H9 (cell line): ENCODE measurements at regions not wholly inside any gene's neighbourhood (a gene's known extent, or its start where the extent isn't known, plus 50 kb on each side); places are given as distances from the start of the nearest gene placed in this dataset.

Experiments
- DNase-seq: peaks from one replicate; pipeline ENCODE4 v3.0.0-alpha.2; 2017
- H2AFZ ChIP-seq: one replicate; pipeline ENCODE4 v1.6.1; 2013; ENCODE audit warnings: mild to moderate bottlenecking, low read length, control low read depth, moderate library complexity
- H2AK5ac ChIP-seq: 2 replicates; pipeline ENCODE4 v1.6.1; 2013; ENCODE audit warnings: low read length, control low read depth, mixed read lengths; ENCODE audit not compliant: insufficient read length
- H2BK120ac ChIP-seq: one replicate; pipeline ENCODE4 v1.6.1; 2013; ENCODE audit warnings: low read depth, mild to moderate bottlenecking, low read length, control low read depth, inconsistent platforms; ENCODE audit not compliant: poor library complexity, severe bottlenecking
- H2BK12ac ChIP-seq: 2 replicates; pipeline ENCODE4 v1.6.1; 2013; ENCODE audit warnings: low read length, control low read depth, mixed read lengths, low read depth; ENCODE audit not compliant: insufficient read length
- H2BK15ac ChIP-seq: 2 replicates; pipeline ENCODE4 v1.6.1; 2013; ENCODE audit warnings: low read depth, low read length, control low read depth
- H2BK20ac ChIP-seq: one replicate; pipeline ENCODE4 v1.6.1; 2013; ENCODE audit warnings: low read depth, mild to moderate bottlenecking, low read length, control low read depth, inconsistent platforms; ENCODE audit not compliant: poor library complexity, severe bottlenecking
- H2BK5ac ChIP-seq: 2 replicates; pipeline ENCODE4 v1.6.1; 2013; ENCODE audit warnings: low read length, control low read depth, mixed read lengths; ENCODE audit not compliant: insufficient read length
- H3K14ac ChIP-seq: 2 replicates; pipeline ENCODE4 v1.6.1; 2013; ENCODE audit warnings: low read length, control low read depth; ENCODE audit not compliant: insufficient read depth
- H3K18ac ChIP-seq: 2 replicates; pipeline ENCODE4 v1.6.1; 2013; ENCODE audit warnings: low read depth, mild to moderate bottlenecking, mixed read lengths, low read length, control low read depth; ENCODE audit not compliant: insufficient read length
- H3K23ac ChIP-seq: 2 replicates; pipeline ENCODE4 v1.6.1; 2013; ENCODE audit warnings: low read length, control low read depth, mixed read lengths, low read depth; ENCODE audit not compliant: insufficient read length
- H3K23me2 ChIP-seq: 2 replicates; pipeline ENCODE4 v1.6.1; 2013; ENCODE audit warnings: low read depth, mild to moderate bottlenecking, mixed read lengths, low read length, control low read depth; ENCODE audit not compliant: insufficient read length, poor library complexity, severe bottlenecking
- H3K27ac ChIP-seq: 2 replicates; pipeline ENCODE4 v1.5.1; 2013; ENCODE audit warnings: low read length, control low read depth, mixed read lengths, low read depth; ENCODE audit not compliant: insufficient read length
- H3K27me3 ChIP-seq: 2 replicates; pipeline ENCODE4 v1.6.1; 2013; ENCODE audit warnings: low read length, control low read depth, inconsistent platforms; ENCODE audit not compliant: insufficient read depth
- H3K4ac ChIP-seq: 2 replicates; pipeline ENCODE4 v1.6.1; 2013; ENCODE audit warnings: low read depth, mild to moderate bottlenecking, control low read depth, inconsistent platforms, low read length, moderate library complexity
- H3K4me1 ChIP-seq: 2 replicates; pipeline ENCODE4 v1.6.1; 2013; ENCODE audit warnings: low read length, control low read depth, inconsistent platforms; ENCODE audit not compliant: insufficient read depth
- H3K4me2 ChIP-seq: 2 replicates; pipeline ENCODE4 v1.6.1; 2013; ENCODE audit warnings: low read length, control low read depth, mixed read lengths; ENCODE audit not compliant: insufficient read length, insufficient read depth
- H3K56ac ChIP-seq: 2 replicates; pipeline ENCODE4 v1.6.1; 2013; ENCODE audit warnings: low read depth, mild to moderate bottlenecking, mixed read lengths, low read length, control low read depth; ENCODE audit not compliant: insufficient read length
- H3K79me1 ChIP-seq: 2 replicates; pipeline ENCODE4 v1.6.1; 2013; ENCODE audit warnings: low read depth, mild to moderate bottlenecking, moderate library complexity, low read length, control low read depth, inconsistent platforms; ENCODE audit not compliant: insufficient read depth, poor library complexity, severe bottlenecking
- H3K79me2 ChIP-seq: 2 replicates; pipeline ENCODE4 v1.6.1; 2013; ENCODE audit warnings: low read length, control low read depth, inconsistent platforms; ENCODE audit not compliant: insufficient read depth
- H3K9ac ChIP-seq: 2 replicates; pipeline ENCODE4 v1.6.1; 2013; ENCODE audit warnings: low read length, control low read depth, mixed read lengths; ENCODE audit not compliant: insufficient read length; ENCODE audit errors: extremely low read depth
- H3K9me3 ChIP-seq: one replicate; pipeline ENCODE4 v1.6.1; 2013; ENCODE audit warnings: low read depth, low read length, inconsistent platforms; ENCODE audit not compliant: control insufficient read depth
- H3T11ph ChIP-seq: one replicate; pipeline ENCODE4 v1.6.1; 2013; ENCODE audit warnings: mild to moderate bottlenecking, low read length, control low read depth, inconsistent platforms
- H4K20me1 ChIP-seq: one replicate; pipeline ENCODE4 v1.6.1; 2013; ENCODE audit not compliant: control insufficient read depth, insufficient read length, insufficient read depth
- H4K5ac ChIP-seq: 2 replicates; pipeline ENCODE4 v1.6.1; 2013; ENCODE audit warnings: low read depth, mild to moderate bottlenecking, mixed read lengths, low read length, control low read depth; ENCODE audit not compliant: insufficient read length
- H4K8ac ChIP-seq: replicated peaks from 2 replicates; pipeline ENCODE4 v1.6.1; 2013; ENCODE audit warnings: low read length, control low read depth, mixed read lengths, low read depth; ENCODE audit not compliant: insufficient read length
- H4K91ac ChIP-seq: 2 replicates; pipeline ENCODE4 v1.6.1; 2013; ENCODE audit warnings: low read depth, mild to moderate bottlenecking, moderate library complexity, mixed read lengths, low read length, control low read depth; ENCODE audit not compliant: insufficient read length
- H3K27ac Mint-ChIP-seq, 3 experiments: 2 replicates in 2 of 3; 3 replicates in 1 of 3; pipeline ENCODE4 v1.8.0; 2020 to 2021; ENCODE audit warnings: mixed read lengths in 3 of 3, mild to moderate bottlenecking in 1 of 3, moderate library complexity in 1 of 3
- H3K27me3 Mint-ChIP-seq: 2 replicates; pipeline ENCODE4 v1.8.0; 2021; ENCODE audit warnings: low read depth, mild to moderate bottlenecking, moderate library complexity, mixed read lengths
- H3K36me3 Mint-ChIP-seq, 3 experiments: 2 replicates in 2 of 3; 3 replicates in 1 of 3; pipeline ENCODE4 v1.8.0; 2020 to 2021; ENCODE audit warnings: low read depth in 3 of 3, mixed read lengths in 3 of 3; ENCODE audit not compliant: insufficient read depth in 1 of 3
- H3K4me1 Mint-ChIP-seq, 2 experiments: 2 replicates each; pipeline ENCODE4 v1.8.0; 2020; ENCODE audit warnings: mixed read lengths in 2 of 2
- H3K4me3 Mint-ChIP-seq, 2 experiments: 2 replicates in 1 of 2; 3 replicates in 1 of 2; pipeline ENCODE4 v1.8.0; 2020 to 2021; ENCODE audit warnings: mild to moderate bottlenecking in 2 of 2, mixed read lengths in 2 of 2, moderate library complexity in 1 of 2
- H3K9me3 Mint-ChIP-seq, 2 experiments: 2 replicates in 1 of 2; 3 replicates in 1 of 2; pipeline ENCODE4 v1.8.0; 2020; ENCODE audit warnings: mild to moderate bottlenecking in 2 of 2, mixed read lengths in 2 of 2, moderate library complexity in 1 of 2
- WGBS: extraction: QIAGEN DNeasy Blood & Tissue Kit; methylation state at CpG from one replicate; pipeline ENCODE4 v1.1.7; 2013; ENCODE audit warnings: missing lambda C conversion rate, low lambda C conversion rate, mixed read lengths; ENCODE audit not compliant: insufficient read length; ENCODE audit errors: extremely low coverage; 5-methylcytosine and 5-hydroxymethylcytosine counted together
- TF ChIP-seq, protein P1 (sequence below): fragments of 200-600 bp; sonication (generic); conservative IDR thresholded peaks from 3 replicates; pipeline ENCODE4 v1.8.0; 2021; ENCODE audit warnings: antibody characterized with exemption, mild to moderate bottlenecking

DNA sequence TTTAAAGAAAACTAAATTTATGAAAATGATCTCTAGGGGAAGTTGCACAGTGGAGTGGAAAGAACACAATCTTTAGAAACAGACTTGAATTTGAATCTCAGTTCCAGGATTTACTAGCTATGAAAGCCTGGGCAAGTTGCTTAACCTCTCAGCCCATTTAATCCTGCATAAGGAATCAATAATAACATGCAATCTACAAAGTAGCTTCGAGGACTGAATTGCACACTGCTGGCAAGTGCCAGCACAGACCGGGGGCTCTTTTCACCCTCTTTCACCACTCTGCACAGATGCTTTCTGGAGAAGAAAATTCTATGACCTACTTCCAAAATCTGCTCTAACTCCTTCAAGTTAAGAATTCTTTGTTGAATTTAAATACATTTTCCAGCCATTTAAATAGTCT lies 63.4 kb upstream of the ANK3 start:
- H3K4ac ChIP-seq, result no peak overlapping the region
- H2BK20ac ChIP-seq, result no peak overlapping the region
- H2BK12ac ChIP-seq, result no peak overlapping the region
- no peaks in the 10 kb centered on the region for H3K79me1 ChIP-seq
- H3K27me3 Mint-ChIP-seq, result no peaks in the 10 kb centered on the region; the same call in 1 of the 2 replicates
- H2AFZ ChIP-seq, result no peak overlapping the region
- no peaks in the 10 kb centered on the region; the same call in 1 of the 2 replicates for H3K4me1 ChIP-seq
- H3K9me3 Mint-ChIP-seq, result no peaks in the 10 kb centered on the region
- H3T11ph ChIP-seq, result no peak overlapping the region
- H3K9ac ChIP-seq, result no peak overlapping the region
- H3K4me2 ChIP-seq, result no peak overlapping the region
- no peaks in the 10 kb centered on the region for H3K23me2 ChIP-seq
- H4K8ac ChIP-seq, result no peak overlapping the region
- no peaks in the 10 kb centered on the region for H3K36me3 Mint-ChIP-seq
- no peak overlapping the region for H2BK15ac ChIP-seq
- no peaks in the 10 kb centered on the region for H4K20me1 ChIP-seq
- no peak overlapping the region for H3K18ac ChIP-seq
- no peak overlapping the region for H2AK5ac ChIP-seq
- H3K79me2 ChIP-seq, result no peaks in the 10 kb centered on the region
- H3K23ac ChIP-seq, result no peak overlapping the region
- no peaks in the 10 kb centered on the region for H3K27me3 ChIP-seq
- no peak for DNase-seq
- H3K4me1 Mint-ChIP-seq, result peaks cover 9 to 10% of the 10 kb centered on the region in 2 experiments
- no peak overlapping the region for H3K27ac Mint-ChIP-seq
- no peak overlapping the region for H4K91ac ChIP-seq
- no peak overlapping the region for H4K5ac ChIP-seq
- TF ChIP-seq, protein P1, sequence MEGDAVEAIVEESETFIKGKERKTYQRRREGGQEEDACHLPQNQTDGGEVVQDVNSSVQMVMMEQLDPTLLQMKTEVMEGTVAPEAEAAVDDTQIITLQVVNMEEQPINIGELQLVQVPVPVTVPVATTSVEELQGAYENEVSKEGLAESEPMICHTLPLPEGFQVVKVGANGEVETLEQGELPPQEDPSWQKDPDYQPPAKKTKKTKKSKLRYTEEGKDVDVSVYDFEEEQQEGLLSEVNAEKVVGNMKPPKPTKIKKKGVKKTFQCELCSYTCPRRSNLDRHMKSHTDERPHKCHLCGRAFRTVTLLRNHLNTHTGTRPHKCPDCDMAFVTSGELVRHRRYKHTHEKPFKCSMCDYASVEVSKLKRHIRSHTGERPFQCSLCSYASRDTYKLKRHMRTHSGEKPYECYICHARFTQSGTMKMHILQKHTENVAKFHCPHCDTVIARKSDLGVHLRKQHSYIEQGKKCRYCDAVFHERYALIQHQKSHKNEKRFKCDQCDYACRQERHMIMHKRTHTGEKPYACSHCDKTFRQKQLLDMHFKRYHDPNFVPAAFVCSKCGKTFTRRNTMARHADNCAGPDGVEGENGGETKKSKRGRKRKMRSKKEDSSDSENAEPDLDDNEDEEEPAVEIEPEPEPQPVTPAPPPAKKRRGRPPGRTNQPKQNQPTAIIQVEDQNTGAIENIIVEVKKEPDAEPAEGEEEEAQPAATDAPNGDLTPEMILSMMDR, result no peak
- no peak overlapping the region for H2BK120ac ChIP-seq
- H2BK5ac ChIP-seq, result no peak overlapping the region
- H3K4me3 Mint-ChIP-seq, result no peak overlapping the region
- H3K9me3 ChIP-seq, result no peaks in the 10 kb centered on the region
- WGBS, result no CpG with 5 or more reads among the region's 2 CpGs
- no peak overlapping the region for H3K27ac ChIP-seq
- no peak overlapping the region for H3K56ac ChIP-seq
- no peak overlapping the region for H3K14ac ChIP-seq
